ENCODE measurements at regions not wholly inside any gene's neighbourhood (a gene's known extent, or its start where the extent isn't known, plus 50 kb on each side); places are given as distances from the start of the nearest gene placed in this dataset.

DNA sequence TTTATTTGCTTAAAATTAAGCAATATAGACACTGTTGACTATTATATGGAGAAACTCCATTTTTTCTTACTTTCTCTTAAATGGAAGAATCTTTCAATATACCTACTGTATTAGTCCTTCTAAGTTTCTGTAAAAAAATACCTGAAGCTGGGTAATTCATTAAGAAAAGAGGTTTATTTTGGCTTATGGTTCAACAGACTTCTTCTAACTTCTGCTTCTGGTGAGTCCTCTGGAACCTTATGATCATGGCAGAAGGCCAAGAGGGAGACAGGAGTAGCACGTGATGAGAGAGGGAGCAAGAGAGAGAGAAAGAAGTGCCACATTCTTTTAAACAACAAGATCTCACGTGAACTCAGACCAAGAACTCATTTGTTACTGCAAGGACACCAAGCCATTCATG is 573.3 kb downstream of the MCTP2 start:
- H3K4me1 ChIP-seq (ENCODE audit: insufficient read depth, low read length, poor library complexity, severe bottlenecking), result no peaks in the 10 kb centered on the region
- no peaks in the 10 kb centered on the region for H3K36me3 ChIP-seq (ENCODE audit: insufficient read depth, low read length)
- H3K27me3 ChIP-seq (ENCODE audit: insufficient read depth, low read length, poor library complexity, severe bottlenecking), result no peaks in the 10 kb centered on the region
- H3K4me2 ChIP-seq (ENCODE audit: low read depth, low read length, poor library complexity, severe bottlenecking), result no peak overlapping the region
- no peaks in the 10 kb centered on the region for H3K79me2 ChIP-seq (ENCODE audit: insufficient read depth, low read length)
- H3K4me3 ChIP-seq (ENCODE audit: low read length, poor library complexity, severe bottlenecking), result no peak overlapping the region
- no peaks in the 10 kb centered on the region for H4K20me1 ChIP-seq (ENCODE audit: insufficient read depth, low read length, poor library complexity, severe bottlenecking)
- H3F3A ChIP-seq (ENCODE audit: low read depth), result no peaks in the 10 kb centered on the region
- H2AFZ ChIP-seq (ENCODE audit: low read length), result no peak overlapping the region
- no peaks in the 10 kb centered on the region for H3K9me3 ChIP-seq (ENCODE audit: insufficient read depth, low read depth, low read length)
- H3K9me2 ChIP-seq (replicated peaks; ENCODE audit: low read depth, low read length), result no peaks in the 10 kb centered on the region
- H3K9ac ChIP-seq (ENCODE audit: low read depth, low read length, poor library complexity, severe bottlenecking), result no peak overlapping the region
- TF ChIP-seq EZH2phosphoT487 (IDR thresholded peaks at IDR 0.05; ENCODE audit: borderline replicate concordance), result no peak
- TF ChIP-seq, protein P1, sequence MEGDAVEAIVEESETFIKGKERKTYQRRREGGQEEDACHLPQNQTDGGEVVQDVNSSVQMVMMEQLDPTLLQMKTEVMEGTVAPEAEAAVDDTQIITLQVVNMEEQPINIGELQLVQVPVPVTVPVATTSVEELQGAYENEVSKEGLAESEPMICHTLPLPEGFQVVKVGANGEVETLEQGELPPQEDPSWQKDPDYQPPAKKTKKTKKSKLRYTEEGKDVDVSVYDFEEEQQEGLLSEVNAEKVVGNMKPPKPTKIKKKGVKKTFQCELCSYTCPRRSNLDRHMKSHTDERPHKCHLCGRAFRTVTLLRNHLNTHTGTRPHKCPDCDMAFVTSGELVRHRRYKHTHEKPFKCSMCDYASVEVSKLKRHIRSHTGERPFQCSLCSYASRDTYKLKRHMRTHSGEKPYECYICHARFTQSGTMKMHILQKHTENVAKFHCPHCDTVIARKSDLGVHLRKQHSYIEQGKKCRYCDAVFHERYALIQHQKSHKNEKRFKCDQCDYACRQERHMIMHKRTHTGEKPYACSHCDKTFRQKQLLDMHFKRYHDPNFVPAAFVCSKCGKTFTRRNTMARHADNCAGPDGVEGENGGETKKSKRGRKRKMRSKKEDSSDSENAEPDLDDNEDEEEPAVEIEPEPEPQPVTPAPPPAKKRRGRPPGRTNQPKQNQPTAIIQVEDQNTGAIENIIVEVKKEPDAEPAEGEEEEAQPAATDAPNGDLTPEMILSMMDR (conservative IDR thresholded peaks at IDR 0.05; ENCODE audit: low read length), result no peak

DNA sequence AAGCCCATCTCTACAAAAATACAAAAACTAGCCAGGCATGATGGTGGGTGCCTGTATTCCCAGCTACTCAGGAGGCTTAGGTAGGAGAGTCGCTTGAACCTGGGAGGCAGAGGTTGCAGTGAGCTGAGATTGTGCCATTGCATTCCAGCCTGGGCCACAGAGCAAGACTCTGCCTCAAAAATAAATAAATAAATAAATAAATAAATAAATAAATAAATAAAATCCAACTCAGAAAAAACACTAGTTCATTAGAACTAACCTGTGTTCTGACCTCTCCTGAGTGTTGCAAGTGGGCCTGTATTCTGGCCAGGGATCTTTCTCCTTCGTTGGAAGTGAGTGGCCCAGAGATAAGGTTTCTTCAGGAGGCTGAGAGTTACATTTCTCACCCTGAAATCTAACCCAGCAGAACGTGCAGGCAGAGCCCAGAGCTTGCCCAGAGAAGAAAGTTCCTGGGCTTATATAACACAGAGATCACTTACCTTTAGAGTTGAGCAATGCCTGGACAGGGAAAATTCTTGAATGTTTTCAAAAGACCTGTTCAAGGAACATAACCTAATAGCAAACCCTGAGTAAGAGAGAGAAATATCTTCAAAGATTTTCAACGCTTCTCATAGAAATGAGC is 583.9 kb downstream of the MCTP2 start:
- no peaks in the 10 kb centered on the region for H3K36me3 ChIP-seq (ENCODE audit: insufficient read depth, low read length)
- no peaks in the 10 kb centered on the region for H4K20me1 ChIP-seq (ENCODE audit: insufficient read depth, low read length, poor library complexity, severe bottlenecking)
- H3K4me3 ChIP-seq (ENCODE audit: low read length, poor library complexity, severe bottlenecking), result no peak overlapping the region
- no peaks in the 10 kb centered on the region for H3K27me3 ChIP-seq (ENCODE audit: insufficient read depth, low read length, poor library complexity, severe bottlenecking)
- no peaks in the 10 kb centered on the region for H3K9me3 ChIP-seq (ENCODE audit: insufficient read depth, low read depth, low read length)
- no peaks in the 10 kb centered on the region for H3K79me2 ChIP-seq (ENCODE audit: insufficient read depth, low read length)
- no peak overlapping the region for H3K9ac ChIP-seq (ENCODE audit: low read depth, low read length, poor library complexity, severe bottlenecking)
- H3F3A ChIP-seq (ENCODE audit: low read depth), result no peaks in the 10 kb centered on the region
- H3K4me2 ChIP-seq (ENCODE audit: low read depth, low read length, poor library complexity, severe bottlenecking), result no peak overlapping the region
- TF ChIP-seq, protein P1 (conservative IDR thresholded peaks at IDR 0.05; ENCODE audit: low read length), result no peak
- no peak for TF ChIP-seq EZH2phosphoT487 (IDR thresholded peaks at IDR 0.05; ENCODE audit: borderline replicate concordance)
- H3K4me1 ChIP-seq (ENCODE audit: insufficient read depth, low read length, poor library complexity, severe bottlenecking), result no peaks in the 10 kb centered on the region
- H3K9me2 ChIP-seq (replicated peaks; ENCODE audit: low read depth, low read length), result no peaks in the 10 kb centered on the region
- H2AFZ ChIP-seq (ENCODE audit: low read length), result no peak overlapping the region

DNA sequence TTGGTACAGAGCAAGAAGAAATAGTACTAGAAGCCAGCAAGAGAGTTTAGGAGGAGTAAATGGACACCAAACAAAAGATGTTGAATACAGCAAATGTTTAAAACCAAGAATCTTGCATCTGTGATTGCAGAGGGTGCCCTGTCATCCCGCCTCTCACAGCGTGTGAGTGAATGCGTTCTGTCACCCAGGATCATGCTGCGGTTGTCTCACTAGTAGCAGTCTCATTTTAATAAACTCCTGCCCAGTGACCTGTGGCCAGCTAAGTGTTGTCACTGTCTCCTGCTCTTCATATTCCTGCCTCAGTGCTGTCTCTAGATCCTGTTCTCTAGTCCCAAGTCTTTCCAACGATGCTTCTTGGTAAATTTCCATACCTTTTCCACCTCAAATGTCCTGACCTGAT is 584.6 kb downstream of the MCTP2 start:
- no peaks in the 10 kb centered on the region for H3K79me2 ChIP-seq (ENCODE audit: insufficient read depth, low read length)
- no peaks in the 10 kb centered on the region for H3K9me3 ChIP-seq (ENCODE audit: insufficient read depth, low read depth, low read length)
- no peaks in the 10 kb centered on the region for H4K20me1 ChIP-seq (ENCODE audit: insufficient read depth, low read length, poor library complexity, severe bottlenecking)
- H3K4me2 ChIP-seq (ENCODE audit: low read depth, low read length, poor library complexity, severe bottlenecking), result no peak overlapping the region
- no peak overlapping the region for H2AFZ ChIP-seq (ENCODE audit: low read length)
- no peaks in the 10 kb centered on the region for H3K27me3 ChIP-seq (ENCODE audit: insufficient read depth, low read length, poor library complexity, severe bottlenecking)
- H3K9ac ChIP-seq (ENCODE audit: low read depth, low read length, poor library complexity, severe bottlenecking), result no peak overlapping the region
- H3F3A ChIP-seq (ENCODE audit: low read depth), result no peaks in the 10 kb centered on the region
- H3K36me3 ChIP-seq (ENCODE audit: insufficient read depth, low read length), result no peaks in the 10 kb centered on the region
- TF ChIP-seq, protein P1 (conservative IDR thresholded peaks at IDR 0.05; ENCODE audit: low read length), result no peak
- no peak for TF ChIP-seq EZH2phosphoT487 (IDR thresholded peaks at IDR 0.05; ENCODE audit: borderline replicate concordance)
- H3K4me3 ChIP-seq (ENCODE audit: low read length, poor library complexity, severe bottlenecking), result no peak overlapping the region
- no peaks in the 10 kb centered on the region for H3K9me2 ChIP-seq (replicated peaks; ENCODE audit: low read depth, low read length)
- no peaks in the 10 kb centered on the region for H3K4me1 ChIP-seq (ENCODE audit: insufficient read depth, low read length, poor library complexity, severe bottlenecking)
